Osteocyte (in vitro differentiated cells): ENCODE measurements at regions not wholly inside any gene's neighbourhood (a gene's known extent, or its start where the extent isn't known, plus 50 kb on each side); places are given as distances from the start of the nearest gene placed in this dataset.

ENCODE experiments used
- DNase-seq: peaks from one replicate; pipeline ENCODE4 v3.0.0; 2021; ENCODE audit warnings: mixed read lengths; ENCODE audit not compliant: unreplicated experiment; ENCODE audit errors: extremely low spot score
- H3K27ac Mint-ChIP-seq: one replicate; pipeline ENCODE4 v1.8.0; 2021; ENCODE audit warnings: mild to moderate bottlenecking, mixed read lengths; ENCODE audit not compliant: unreplicated experiment
- H3K27me3 Mint-ChIP-seq: one replicate; pipeline ENCODE4 v1.8.0; 2021; ENCODE audit warnings: mixed read lengths; ENCODE audit not compliant: unreplicated experiment
- H3K36me3 Mint-ChIP-seq: one replicate; pipeline ENCODE4 v1.8.0; 2021; ENCODE audit warnings: mixed read lengths; ENCODE audit not compliant: unreplicated experiment
- H3K4me1 Mint-ChIP-seq: one replicate; pipeline ENCODE4 v1.8.0; 2021; ENCODE audit warnings: mixed read lengths; ENCODE audit not compliant: unreplicated experiment
- H3K4me3 Mint-ChIP-seq: one replicate; pipeline ENCODE4 v1.8.0; 2021; ENCODE audit warnings: mild to moderate bottlenecking, moderate library complexity, mixed read lengths; ENCODE audit not compliant: unreplicated experiment
- H3K9me3 Mint-ChIP-seq: one replicate; pipeline ENCODE4 v1.8.0; 2021; ENCODE audit warnings: mixed read lengths; ENCODE audit not compliant: unreplicated experiment
- TF ChIP-seq, protein P1 (sequence below): fragments of 200-600 bp; sonication (generic); IDR thresholded peaks from 2 replicates; pipeline ENCODE4 v1.5.0; 2021; ENCODE audit warnings: antibody characterized with exemption, mild to moderate bottlenecking, moderate library complexity

DNA sequence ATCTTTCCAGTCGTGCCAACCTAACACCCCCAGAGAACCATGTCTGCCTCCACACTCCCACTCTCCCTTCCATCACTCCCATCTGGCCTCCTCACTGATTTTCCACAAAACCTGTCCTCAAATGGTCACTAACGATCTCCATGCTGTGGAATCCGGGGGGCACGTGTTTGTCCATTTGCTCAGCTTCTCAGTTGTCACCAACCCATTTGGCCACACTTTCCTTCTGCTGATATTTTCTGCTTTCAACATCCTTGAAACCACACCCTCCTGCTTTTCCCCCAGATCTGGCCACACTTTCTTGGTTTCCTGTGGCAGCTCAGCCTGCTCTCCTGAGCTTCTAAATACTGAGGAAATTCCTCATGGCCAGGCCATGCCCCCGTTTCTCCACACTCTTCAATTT, 257.2 kb upstream of the NSMCE3 start:
- TF ChIP-seq, protein P1, sequence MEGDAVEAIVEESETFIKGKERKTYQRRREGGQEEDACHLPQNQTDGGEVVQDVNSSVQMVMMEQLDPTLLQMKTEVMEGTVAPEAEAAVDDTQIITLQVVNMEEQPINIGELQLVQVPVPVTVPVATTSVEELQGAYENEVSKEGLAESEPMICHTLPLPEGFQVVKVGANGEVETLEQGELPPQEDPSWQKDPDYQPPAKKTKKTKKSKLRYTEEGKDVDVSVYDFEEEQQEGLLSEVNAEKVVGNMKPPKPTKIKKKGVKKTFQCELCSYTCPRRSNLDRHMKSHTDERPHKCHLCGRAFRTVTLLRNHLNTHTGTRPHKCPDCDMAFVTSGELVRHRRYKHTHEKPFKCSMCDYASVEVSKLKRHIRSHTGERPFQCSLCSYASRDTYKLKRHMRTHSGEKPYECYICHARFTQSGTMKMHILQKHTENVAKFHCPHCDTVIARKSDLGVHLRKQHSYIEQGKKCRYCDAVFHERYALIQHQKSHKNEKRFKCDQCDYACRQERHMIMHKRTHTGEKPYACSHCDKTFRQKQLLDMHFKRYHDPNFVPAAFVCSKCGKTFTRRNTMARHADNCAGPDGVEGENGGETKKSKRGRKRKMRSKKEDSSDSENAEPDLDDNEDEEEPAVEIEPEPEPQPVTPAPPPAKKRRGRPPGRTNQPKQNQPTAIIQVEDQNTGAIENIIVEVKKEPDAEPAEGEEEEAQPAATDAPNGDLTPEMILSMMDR, result no peak
- no peak for DNase-seq
- Mint-ChIP-seq H3K4me3 (no peak overlapping the region), H3K9me3 (no peaks in the 10 kb centered on the region), H3K36me3 (no peaks in the 10 kb centered on the region), H3K27ac (no peak overlapping the region), H3K27me3 (peaks cover 2% of the 10 kb centered on the region), H3K4me1 (peaks cover 7% of the 10 kb centered on the region)

DNA sequence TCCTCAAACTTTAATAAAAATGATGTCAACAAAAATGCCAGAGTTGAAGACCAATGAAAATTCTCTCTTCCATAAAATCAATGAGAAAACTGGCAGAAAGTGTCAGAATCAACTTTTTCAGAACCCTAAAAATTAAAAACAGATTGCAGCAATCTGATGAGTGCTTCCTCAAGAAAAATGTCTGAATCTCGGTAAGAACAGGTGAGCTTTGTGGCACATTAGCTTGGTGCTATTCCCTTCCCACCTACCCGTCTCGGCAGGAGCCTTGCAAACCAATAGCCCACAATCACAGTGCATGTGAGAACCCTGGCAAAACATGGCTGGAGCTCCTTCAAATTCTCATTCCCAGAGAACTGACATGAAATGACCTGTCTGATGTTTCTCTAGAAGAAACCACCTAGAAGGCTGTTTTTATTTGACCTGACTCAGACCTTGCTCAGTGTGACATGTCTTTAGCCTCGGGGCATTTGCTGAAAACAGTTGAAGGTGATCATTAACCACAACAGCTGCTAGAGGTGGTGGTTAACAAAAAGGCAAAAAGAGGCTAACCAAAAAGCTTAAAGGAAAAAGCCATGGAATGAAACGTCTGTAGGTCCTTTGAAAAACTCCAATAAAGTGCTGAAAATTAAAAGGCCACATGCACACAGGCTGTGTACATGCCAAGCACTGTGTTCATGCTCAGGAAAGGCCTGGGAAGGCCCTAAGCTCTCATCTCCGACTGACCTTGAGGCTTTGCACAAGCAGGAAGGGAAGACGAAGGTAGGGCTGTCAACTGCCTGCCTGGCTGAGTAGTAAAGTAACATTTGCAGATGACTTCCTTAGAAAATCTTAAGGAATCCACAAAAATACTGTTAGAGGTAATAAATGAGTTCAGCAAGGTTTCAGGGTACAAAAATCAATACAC, 253.0 kb upstream of the NSMCE3 start:
- peaks cover 2% of the 10 kb centered on the region for H3K27me3 Mint-ChIP-seq
- H3K36me3 Mint-ChIP-seq, result no peaks in the 10 kb centered on the region
- peaks cover 7% of the 10 kb centered on the region for H3K4me1 Mint-ChIP-seq

DNA sequence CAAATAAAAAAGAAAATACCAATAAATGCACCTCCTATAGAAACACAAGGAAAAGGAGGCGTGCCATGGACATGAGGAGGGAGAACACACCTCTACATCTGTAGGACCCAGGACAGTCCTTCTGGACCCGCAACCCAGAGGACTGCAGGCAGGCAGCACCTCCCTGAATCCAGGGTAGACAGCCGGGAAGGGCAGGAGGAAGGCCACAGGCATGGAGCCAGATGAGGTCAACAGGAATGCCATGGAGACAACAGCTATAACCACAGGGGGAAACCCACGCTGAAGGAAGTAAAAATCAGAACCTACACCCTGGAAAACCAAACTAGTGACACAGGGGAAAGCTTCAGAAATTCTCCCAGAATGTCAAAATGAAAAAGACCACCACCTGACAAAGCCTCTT, 248.8 kb upstream of the NSMCE3 start:
- Mint-ChIP-seq H3K27me3 (peaks cover 2% of the 10 kb centered on the region), H3K9me3 (peaks cover 6% of the 10 kb centered on the region), H3K4me1 (peaks cover 7% of the 10 kb centered on the region), H3K27ac (no peak overlapping the region), H3K4me3 (no peak overlapping the region), H3K36me3 (no peaks in the 10 kb centered on the region)
- no peak for DNase-seq
- TF ChIP-seq, protein P1, result no peak

More for the DNA sequence above, 253.0 kb upstream of the NSMCE3 start:
- H3K4me3 Mint-ChIP-seq, result no peak overlapping the region
- TF ChIP-seq, protein P1, result no peak
- no peak overlapping the region for H3K27ac Mint-ChIP-seq
- DNase-seq, result no peak
- peaks cover 6% of the 10 kb centered on the region for H3K9me3 Mint-ChIP-seq

DNA sequence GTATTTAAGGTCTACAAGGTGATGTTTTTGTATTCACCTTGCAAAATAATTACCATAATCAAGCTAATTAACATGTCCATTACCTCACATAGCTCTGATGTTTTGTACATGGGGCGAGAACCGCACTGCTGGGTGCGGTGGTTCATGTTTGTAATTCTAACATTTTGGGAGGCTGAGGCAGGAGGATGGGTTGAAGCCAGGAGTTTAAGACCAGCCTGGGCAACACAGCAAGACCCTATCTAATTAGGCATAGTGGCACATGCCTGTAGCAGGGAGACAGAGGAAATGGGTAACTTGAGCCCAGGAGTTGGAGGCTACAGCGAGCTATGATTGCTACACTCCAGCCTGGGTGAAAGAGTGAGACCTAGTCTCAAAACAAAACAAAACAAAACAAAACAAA, 248.2 kb upstream of the NSMCE3 start:
- Mint-ChIP-seq H3K27me3 (peaks cover 2% of the 10 kb centered on the region), H3K27ac (no peak overlapping the region), H3K4me1 (peaks cover 7% of the 10 kb centered on the region), H3K9me3 (peaks cover 6% of the 10 kb centered on the region), H3K36me3 (no peaks in the 10 kb centered on the region), H3K4me3 (no peak overlapping the region)
- TF ChIP-seq, protein P1, result no peak
- DNase-seq, result no peak

DNA sequence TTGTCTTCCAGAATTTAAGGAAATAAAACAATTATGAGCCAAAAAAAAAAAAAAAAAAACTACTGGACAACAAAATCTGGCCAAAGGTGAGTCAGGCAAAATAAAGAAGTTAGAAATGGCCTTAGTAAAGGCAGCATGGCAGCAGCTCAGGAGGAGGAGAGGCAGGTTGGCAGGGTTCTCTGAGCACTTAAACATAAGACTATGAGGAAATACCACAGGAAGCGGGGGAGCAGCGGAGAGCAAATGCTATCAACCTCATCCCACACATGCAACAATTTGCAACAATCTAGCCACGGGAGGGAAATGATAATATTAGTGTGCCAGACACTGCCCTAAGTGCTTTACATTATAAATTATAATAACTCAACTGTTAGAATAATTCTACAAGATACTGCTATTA, 247.3 kb upstream of the NSMCE3 start:
- no peaks in the 10 kb centered on the region for H3K36me3 Mint-ChIP-seq
- TF ChIP-seq, protein P1, result no peak
- H3K4me1 Mint-ChIP-seq, result peaks cover under 1% of the 10 kb centered on the region
- peaks cover under 1% of the 10 kb centered on the region for H3K27me3 Mint-ChIP-seq
- peaks cover 6% of the 10 kb centered on the region for H3K9me3 Mint-ChIP-seq
- no peak for DNase-seq
- H3K27ac Mint-ChIP-seq, result no peak overlapping the region
- H3K4me3 Mint-ChIP-seq, result no peak overlapping the region
